HG03571 (cell line): ENCODE measurements at regions not wholly inside any gene's neighbourhood (a gene's known extent, or its start where the extent isn't known, plus 50 kb on each side); places are given as distances from the start of the nearest gene placed in this dataset.
A peak's percentile ranks its signal among the peaks of the same experiment; 100 is the strongest.

Experiments used
- ATAC-seq: cut with Tn5 transposase; IDR thresholded peaks from one replicate; pipeline ENCODE4 v1.9.1; 2021; ENCODE audit not compliant: unreplicated experiment

- no peak for ATAC-seq
Measured at GRCh38 chr10:2951235-2951835, 116.0 kb upstream of the PFKP start.

- no peak for ATAC-seq
Measured at GRCh38 chr10:2950546-2950945, 116.8 kb upstream of the PFKP start.

- peak; percentile 62 for ATAC-seq
Measured at GRCh38 chr10:2949948-2950354, 117.4 kb upstream of the PFKP start.

- no peak for ATAC-seq
Measured at GRCh38 chr10:2949221-2949947, 118.0 kb upstream of the PFKP start.

- peak; percentile 81 for ATAC-seq
Measured at GRCh38 chr10:2948127-2948854, 119.1 kb upstream of the PFKP start.

- no peak for ATAC-seq
Measured at GRCh38 chr10:2944788-2945187, 122.6 kb upstream of the PFKP start.

- ATAC-seq, result no peak
Measured at GRCh38 chr10:2943932-2944614, 123.3 kb upstream of the PFKP start.

GRCh38 chr10:2942938-2943337 lies 124.4 kb upstream of the PFKP start:
- ATAC-seq, result no peak

GRCh38 chr10:2938869-2939268 lies 128.5 kb upstream of the PFKP start:
- ATAC-seq, result no peak

- no peak for ATAC-seq
Measured at GRCh38 chr10:2936816-2937215, 130.5 kb upstream of the PFKP start.

GRCh38 chr10:2935647-2936386 lies 131.5 kb upstream of the PFKP start:
- ATAC-seq, result no peak

GRCh38 chr10:2933924-2934323 lies 133.4 kb upstream of the PFKP start:
- no peak for ATAC-seq

GRCh38 chr10:2933519-2933918 lies 133.8 kb upstream of the PFKP start:
- no peak for ATAC-seq

GRCh38 chr10:2933071-2933470 lies 134.3 kb upstream of the PFKP start:
- no peak for ATAC-seq

GRCh38 chr10:2929480-2930258 lies 137.7 kb upstream of the PFKP start:
- ATAC-seq, result no peak

- ATAC-seq, result peak; percentile 87
Measured at GRCh38 chr10:2927958-2928840, 139.1 kb upstream of the PFKP start.

GRCh38 chr10:2926918-2927660 lies 140.3 kb upstream of the PFKP start:
- ATAC-seq, result no peak

GRCh38 chr10:2925631-2926030 lies 141.7 kb upstream of the PFKP start:
- no peak for ATAC-seq
